ENCODE measurements at regions not wholly inside any gene's neighbourhood (a gene's known extent, or its start where the extent isn't known, plus 50 kb on each side); places are given as distances from the start of the nearest gene placed in this dataset.

- no peak for TF ChIP-seq CTCF (IDR thresholded peaks at IDR 0.05)
- Histone ChIP-seq H3K36me3 (no peaks in the 10 kb centered on the region), H3K4me3 (no peak overlapping the region), H3K27ac (no peak overlapping the region), H3K4me1 (no peaks in the 10 kb centered on the region), H3K27me3 (no peaks in the 10 kb centered on the region), H3K9me3 (peaks cover 0 to 11% of the 10 kb centered on the region in 2 donors)
- intact Hi-C loops (cut with DNase I): no loop called here
- no peak for DNase-seq (ENCODE audit: low spot score in 2 of 2)
These were observed 307.9 kb upstream of the SLC35B3 start for GRCh38 chr6:8743170-8743745.

DNA sequence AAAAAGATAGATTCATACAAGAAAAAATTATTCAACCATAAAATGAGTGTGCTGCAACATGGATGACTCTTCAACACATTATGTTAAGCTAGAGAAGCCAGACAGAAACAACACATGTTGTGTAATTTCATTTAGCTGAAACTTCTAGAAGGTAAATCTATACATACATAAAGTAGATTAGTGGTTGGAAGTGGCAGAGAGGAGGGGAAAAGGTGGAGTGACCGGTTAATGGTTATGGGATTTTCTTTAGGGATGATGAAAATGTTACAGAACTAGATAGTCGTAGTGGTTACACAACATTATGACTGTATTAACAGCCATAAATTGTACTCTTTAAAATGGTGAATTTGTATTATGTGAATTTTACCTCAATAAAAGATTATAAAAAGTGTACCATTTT is 304.1 kb upstream of the SLC35B3 start:
- no peaks in the 10 kb centered on the region for H3K4me1 ChIP-seq

DNA sequence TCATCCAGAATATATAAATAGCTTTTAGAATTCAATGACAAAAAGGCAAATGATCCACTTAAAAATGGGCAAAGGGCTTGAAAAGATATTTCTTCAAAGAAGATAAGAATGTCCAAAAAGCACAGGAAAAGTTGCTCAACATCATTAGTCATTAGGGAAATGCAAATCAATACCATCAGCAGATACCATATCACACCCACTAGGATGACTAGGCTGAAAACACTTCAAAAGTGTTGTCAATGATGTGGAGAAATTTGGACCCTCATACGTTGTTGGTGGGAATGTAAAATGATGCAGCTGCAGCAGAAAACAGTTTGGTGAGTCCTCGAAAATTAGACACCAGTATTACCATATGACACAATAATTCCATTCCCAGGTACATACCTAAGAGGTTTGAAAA is 303.6 kb upstream of the SLC35B3 start:
- no peak for TF ChIP-seq CTCF (IDR thresholded peaks at IDR 0.05)
- Histone ChIP-seq H3K4me1 (no peaks in the 10 kb centered on the region), H3K4me3 (no peak overlapping the region), H3K27me3 (no peaks in the 10 kb centered on the region), H3K27ac (no peak overlapping the region), H3K9me3 (peaks cover 0 to 11% of the 10 kb centered on the region in 2 donors), H3K36me3 (no peaks in the 10 kb centered on the region)
- intact Hi-C loops (cut with DNase I): no loop called here
- DNase-seq (ENCODE audit: low spot score in 2 of 2): no peak

More for the DNA sequence above, 304.1 kb upstream of the SLC35B3 start:
- no peak for DNase-seq (ENCODE audit: low spot score in 2 of 2)
- H3K36me3 ChIP-seq: no peaks in the 10 kb centered on the region
- intact Hi-C loops (cut with DNase I): no loop called here
- no peak overlapping the region for H3K4me3 ChIP-seq
- no peaks in the 10 kb centered on the region for H3K27me3 ChIP-seq
- peaks cover 0 to 11% of the 10 kb centered on the region in 2 donors for H3K9me3 ChIP-seq
- H3K27ac ChIP-seq: no peak overlapping the region
- TF ChIP-seq CTCF (IDR thresholded peaks at IDR 0.05): no peak

DNA sequence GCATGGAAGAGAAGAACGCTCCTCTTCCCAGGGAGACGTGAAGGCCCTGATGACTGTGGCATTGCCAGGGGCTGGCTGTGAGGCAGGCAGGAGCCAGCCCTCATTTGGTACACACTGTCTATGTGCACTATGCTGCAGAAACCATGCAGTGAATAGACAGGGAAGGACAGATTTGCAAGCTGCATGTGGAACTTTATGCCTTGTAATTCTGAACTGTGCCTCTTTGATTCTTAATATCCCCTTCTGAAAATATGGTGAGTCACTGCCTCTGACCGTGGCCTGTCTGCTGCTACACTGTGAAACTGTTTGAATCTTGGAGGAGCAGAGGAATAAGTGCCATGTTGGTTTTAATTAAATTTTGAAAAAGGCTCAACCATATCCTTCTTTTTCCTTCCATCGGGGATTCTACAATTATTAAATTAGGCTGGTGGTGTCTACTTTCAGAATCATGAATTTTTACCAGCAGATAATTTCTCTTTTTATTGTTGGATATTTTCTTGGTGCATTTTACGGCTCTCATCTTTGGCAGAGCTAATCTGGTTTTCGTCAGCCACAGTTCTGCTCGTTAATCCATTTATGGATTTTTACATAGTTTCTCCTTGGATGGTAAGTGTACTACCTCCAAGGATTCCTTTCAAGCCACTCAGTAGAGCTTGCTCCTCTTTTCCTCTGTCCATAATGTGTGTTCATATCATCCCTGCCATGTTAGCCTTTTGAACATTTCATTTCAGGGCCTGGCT is 301.0 kb upstream of the SLC35B3 start:
- H3K4me3 ChIP-seq: no peak overlapping the region
- H3K4me1 ChIP-seq: no peaks in the 10 kb centered on the region
- H3K36me3 ChIP-seq: no peaks in the 10 kb centered on the region
- H3K27me3 ChIP-seq: no peaks in the 10 kb centered on the region
- DNase-seq (ENCODE audit: low spot score in 2 of 2): no peak
- H3K9me3 ChIP-seq: peaks cover 0 to 11% of the 10 kb centered on the region in 2 donors
- no peak for TF ChIP-seq CTCF (IDR thresholded peaks at IDR 0.05)
- H3K27ac ChIP-seq: no peak overlapping the region
- intact Hi-C loops (cut with DNase I): no loop called here

DNA sequence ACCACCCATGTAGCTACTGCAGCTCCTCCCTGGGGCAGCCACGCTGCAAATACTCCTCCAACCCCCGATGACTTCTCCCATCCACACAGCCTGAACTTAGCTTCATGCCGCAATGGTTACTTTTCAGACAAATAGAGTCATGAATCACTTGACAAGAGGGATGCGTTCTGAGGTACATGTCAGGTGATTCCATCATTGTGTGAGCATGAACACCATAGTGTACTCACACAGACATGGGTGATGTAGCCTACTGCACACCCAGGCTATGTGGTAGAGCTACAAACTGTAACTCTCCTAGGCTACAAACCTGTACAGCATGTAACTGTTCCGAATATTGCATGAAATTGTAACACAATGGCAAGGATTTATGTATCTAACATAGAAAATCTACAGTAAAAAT is 298.5 kb upstream of the SLC35B3 start:
- Histone ChIP-seq H3K36me3 (no peaks in the 10 kb centered on the region), H3K27me3 (no peaks in the 10 kb centered on the region), H3K4me1 (no peaks in the 10 kb centered on the region), H3K4me3 (no peak overlapping the region), H3K9me3 (no peaks in the 10 kb centered on the region), H3K27ac (no peak overlapping the region)
- DNase-seq (ENCODE audit: low spot score in 2 of 2): no peak
- TF ChIP-seq CTCF (IDR thresholded peaks at IDR 0.05): no peak
- intact Hi-C loops (cut with DNase I): no loop called here

All from ascending aorta (tissue), 2 donors.